ENCODE measurements at regions not wholly inside any gene's neighbourhood (a gene's known extent, or its start where the extent isn't known, plus 50 kb on each side); places are given as distances from the start of the nearest gene placed in this dataset.

DNA sequence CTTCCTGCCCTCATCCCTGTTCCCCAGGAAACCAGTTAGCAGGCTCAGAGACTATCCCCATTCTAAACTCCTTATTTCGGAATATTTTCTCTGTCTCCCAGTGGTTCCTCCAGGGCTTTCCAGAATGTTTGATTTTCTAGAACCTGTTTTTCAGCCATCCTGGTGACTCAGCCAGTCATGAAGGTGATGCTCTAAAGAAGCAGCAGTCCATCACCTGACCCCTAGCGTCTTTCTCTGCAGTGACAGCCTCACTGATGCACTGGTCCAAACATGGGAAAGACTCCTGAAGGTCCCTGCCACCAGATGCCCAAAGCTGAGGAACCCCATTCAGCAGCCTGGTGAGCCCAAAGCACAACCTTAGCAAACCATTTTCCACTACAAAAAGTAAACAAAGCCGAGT is 212.6 kb downstream of the PHETA1 start:
- no peak for TF ChIP-seq POLR2A (IDR thresholded peaks at IDR 0.05)
- TF ChIP-seq, protein P1, sequence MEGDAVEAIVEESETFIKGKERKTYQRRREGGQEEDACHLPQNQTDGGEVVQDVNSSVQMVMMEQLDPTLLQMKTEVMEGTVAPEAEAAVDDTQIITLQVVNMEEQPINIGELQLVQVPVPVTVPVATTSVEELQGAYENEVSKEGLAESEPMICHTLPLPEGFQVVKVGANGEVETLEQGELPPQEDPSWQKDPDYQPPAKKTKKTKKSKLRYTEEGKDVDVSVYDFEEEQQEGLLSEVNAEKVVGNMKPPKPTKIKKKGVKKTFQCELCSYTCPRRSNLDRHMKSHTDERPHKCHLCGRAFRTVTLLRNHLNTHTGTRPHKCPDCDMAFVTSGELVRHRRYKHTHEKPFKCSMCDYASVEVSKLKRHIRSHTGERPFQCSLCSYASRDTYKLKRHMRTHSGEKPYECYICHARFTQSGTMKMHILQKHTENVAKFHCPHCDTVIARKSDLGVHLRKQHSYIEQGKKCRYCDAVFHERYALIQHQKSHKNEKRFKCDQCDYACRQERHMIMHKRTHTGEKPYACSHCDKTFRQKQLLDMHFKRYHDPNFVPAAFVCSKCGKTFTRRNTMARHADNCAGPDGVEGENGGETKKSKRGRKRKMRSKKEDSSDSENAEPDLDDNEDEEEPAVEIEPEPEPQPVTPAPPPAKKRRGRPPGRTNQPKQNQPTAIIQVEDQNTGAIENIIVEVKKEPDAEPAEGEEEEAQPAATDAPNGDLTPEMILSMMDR (IDR thresholded peaks at IDR 0.05) = no peak
- no peak for TF ChIP-seq EP300 (IDR thresholded peaks at IDR 0.05)
